ENCODE measurements at regions not wholly inside any gene's neighbourhood (a gene's known extent, or its start where the extent isn't known, plus 50 kb on each side); places are given as distances from the start of the nearest gene placed in this dataset.

- no peak for TF ChIP-seq EP300 (IDR thresholded peaks at IDR 0.05)
- TF ChIP-seq CTCF (IDR thresholded peaks at IDR 0.05) = no peak
Observed at GRCh38 chr20:16939051-16939450, 190.9 kb downstream of the OTOR start.

All from stomach (tissue), 4 donors.